AG10803 (cell line): ENCODE measurements at regions not wholly inside any gene's neighbourhood (a gene's known extent, or its start where the extent isn't known, plus 50 kb on each side); places are given as distances from the start of the nearest gene placed in this dataset.

Experiments used
- DNase-seq: peaks from one replicate; pipeline ENCODE4 v3.0.0; 2010; ENCODE audit warnings: low read depth
- H3K4me3 ChIP-seq: 2 replicates; pipeline ENCODE4 v1.5.1; 2011; ENCODE audit warnings: mild to moderate bottlenecking, low read length, control low read depth
- TF ChIP-seq, protein P1 (sequence below): conservative IDR thresholded peaks from 2 replicates; pipeline ENCODE4 v1.5.1; 2011; ENCODE audit warnings: mild to moderate bottlenecking, low read length, control low read depth, inconsistent platforms

DNA sequence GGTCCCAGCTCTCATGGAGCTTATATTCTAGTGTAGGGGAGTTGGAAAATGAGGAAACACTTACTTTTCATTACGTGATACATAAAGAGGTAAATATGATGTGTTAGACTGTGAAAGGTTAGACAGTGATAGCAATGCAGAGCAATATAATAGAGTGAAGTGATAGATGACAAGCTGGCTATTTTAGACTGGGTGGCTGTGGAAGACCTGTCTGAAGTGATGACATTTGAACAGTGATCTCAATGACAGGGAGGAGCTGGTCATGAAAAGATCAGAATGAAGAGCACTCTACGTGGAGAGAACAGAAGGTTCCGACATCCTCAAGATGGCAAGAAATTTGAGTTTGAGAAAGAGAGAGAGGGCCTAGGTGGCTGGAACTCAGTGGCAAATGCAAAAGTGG, 118.9 kb upstream of the MKLN1 start:
- TF ChIP-seq, protein P1, sequence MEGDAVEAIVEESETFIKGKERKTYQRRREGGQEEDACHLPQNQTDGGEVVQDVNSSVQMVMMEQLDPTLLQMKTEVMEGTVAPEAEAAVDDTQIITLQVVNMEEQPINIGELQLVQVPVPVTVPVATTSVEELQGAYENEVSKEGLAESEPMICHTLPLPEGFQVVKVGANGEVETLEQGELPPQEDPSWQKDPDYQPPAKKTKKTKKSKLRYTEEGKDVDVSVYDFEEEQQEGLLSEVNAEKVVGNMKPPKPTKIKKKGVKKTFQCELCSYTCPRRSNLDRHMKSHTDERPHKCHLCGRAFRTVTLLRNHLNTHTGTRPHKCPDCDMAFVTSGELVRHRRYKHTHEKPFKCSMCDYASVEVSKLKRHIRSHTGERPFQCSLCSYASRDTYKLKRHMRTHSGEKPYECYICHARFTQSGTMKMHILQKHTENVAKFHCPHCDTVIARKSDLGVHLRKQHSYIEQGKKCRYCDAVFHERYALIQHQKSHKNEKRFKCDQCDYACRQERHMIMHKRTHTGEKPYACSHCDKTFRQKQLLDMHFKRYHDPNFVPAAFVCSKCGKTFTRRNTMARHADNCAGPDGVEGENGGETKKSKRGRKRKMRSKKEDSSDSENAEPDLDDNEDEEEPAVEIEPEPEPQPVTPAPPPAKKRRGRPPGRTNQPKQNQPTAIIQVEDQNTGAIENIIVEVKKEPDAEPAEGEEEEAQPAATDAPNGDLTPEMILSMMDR, result no peak
- H3K4me3 ChIP-seq, result no peak overlapping the region
- no peak for DNase-seq

GRCh38 chr7:131210618-131211017, 117.1 kb upstream of the MKLN1 start:
- DNase-seq, result no peak
- H3K4me3 ChIP-seq, result no peak overlapping the region
- TF ChIP-seq, protein P1, result no peak

DNA sequence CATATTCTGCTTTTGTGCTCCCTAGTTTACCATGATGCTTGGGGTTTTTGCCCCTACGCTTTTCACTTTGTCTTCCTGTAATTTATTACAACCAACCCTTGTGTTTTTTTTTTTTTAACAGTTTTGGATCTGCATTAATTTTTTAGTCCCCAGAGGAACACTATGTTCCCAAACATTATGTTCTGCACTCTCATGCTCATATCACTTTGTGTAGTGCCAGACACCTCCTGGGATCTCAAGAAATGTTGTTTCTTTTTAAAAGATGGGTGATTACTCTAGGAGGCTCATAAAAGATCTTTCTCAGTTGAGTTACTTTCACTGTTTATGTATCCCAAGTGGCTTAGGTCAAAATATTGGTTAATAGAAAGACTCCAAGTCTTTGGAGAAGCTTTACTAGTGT, 116.2 kb upstream of the MKLN1 start:
- TF ChIP-seq, protein P1, result no peak
- DNase-seq, result no peak

DNA sequence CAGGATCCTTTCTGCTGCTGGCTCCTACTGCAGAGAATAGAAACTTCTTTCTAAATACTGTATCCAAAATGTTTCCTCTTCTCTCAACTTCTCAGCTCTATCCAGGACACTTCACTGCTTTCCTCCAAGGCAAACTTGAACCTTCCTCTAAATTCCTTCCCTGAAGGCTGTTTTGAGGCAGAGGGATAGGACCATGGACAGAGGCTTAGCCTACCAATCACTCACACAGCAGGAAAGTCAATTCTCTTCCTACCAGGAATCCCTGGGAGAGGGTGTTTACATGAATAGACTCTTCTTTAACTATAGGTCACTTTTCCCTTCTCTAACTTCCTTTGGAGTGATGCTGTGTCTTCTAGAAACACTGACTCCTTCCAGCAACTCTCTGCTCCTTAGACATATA, 115.6 kb upstream of the MKLN1 start:
- H3K4me3 ChIP-seq, result no peak overlapping the region
- DNase-seq, result no peak
- TF ChIP-seq, protein P1, result no peak

More for the DNA sequence above, 116.2 kb upstream of the MKLN1 start:
- no peak overlapping the region for H3K4me3 ChIP-seq

DNA sequence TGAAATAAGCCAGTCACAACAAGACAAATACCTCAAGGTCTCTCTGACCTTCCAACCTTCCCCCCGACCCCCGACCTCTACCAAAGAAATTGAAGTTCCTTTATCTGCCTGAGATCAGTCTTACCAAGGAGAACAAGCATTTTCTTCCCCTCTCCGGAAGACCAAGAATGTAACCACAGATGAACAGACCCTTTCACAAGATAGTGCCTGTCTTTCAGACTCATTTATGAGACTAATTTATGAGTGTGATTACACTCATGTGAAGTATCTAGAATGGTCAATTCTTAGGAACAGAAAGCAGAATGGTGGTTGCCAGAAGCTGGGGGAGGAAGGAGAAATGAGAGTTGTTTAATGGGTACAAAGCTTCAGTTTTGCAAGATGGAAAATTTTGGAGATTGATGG, 108.9 kb upstream of the MKLN1 start:
- DNase-seq, result no peak
- TF ChIP-seq, protein P1, result no peak
- no peak overlapping the region for H3K4me3 ChIP-seq

- TF ChIP-seq, protein P1, result no peak
- no peak overlapping the region for H3K4me3 ChIP-seq
- DNase-seq, result no peak
Observed at GRCh38 chr7:131219312-131220041, 108.2 kb upstream of the MKLN1 start.

- DNase-seq, result no peak
- no peak overlapping the region for H3K4me3 ChIP-seq
- TF ChIP-seq, protein P1, result no peak
Observed at GRCh38 chr7:131221061-131221460, 106.6 kb upstream of the MKLN1 start.
